DMS79 (cell line): ENCODE measurements at regions not wholly inside any gene's neighbourhood (a gene's known extent, or its start where the extent isn't known, plus 50 kb on each side); places are given as distances from the start of the nearest gene placed in this dataset.
"Not testable (repeated sequence)": the region's sequence is repeated elsewhere in the genome, so short reads cannot be mapped to it uniquely, and the experiment has no call there.

ENCODE experiments used
- DNase-seq: peaks from one replicate; lab custom pipeline; 2025; lab: John Stamatoyannopoulos, UW

DNA sequence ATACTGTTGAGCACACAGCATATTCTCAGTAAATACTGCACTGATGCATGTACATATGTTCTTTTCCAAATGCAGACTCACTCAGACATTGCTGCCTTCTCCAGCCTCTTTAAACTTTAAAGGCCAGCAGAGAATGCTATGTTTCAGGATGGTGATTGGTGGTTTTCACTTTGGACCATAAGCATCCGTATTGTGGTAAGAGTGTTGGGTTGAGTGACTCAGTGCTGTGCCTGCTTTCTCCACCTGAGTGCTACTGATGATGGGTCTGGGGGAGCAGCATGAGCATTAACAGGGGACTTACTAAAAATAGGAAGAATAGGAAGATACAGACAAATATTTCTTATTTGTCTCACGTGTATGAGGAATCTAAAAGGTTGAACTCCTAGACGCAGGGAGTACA is 56.3 kb upstream of the ZNF92 start:
- no peak for DNase-seq

DNA sequence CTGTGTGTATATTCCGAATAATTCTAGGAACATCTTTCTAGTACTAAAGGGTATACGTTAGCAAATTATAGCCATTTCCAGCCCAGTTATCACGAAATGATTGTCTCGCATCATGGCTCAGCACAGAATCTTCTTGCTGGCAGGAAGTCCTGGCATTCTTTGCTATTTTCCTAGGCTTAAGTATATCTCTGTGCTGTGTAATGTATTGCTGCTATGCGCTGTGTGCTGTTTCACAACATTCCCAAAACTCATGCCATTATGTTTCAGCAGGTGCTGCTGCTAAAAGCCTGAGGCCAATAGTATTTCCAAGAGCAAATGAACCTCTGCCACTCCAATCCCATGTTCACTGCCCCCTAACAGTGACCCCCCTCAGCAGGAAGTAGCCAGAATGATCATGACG is 62.9 kb upstream of the ZNF92 start:
- no peak for DNase-seq

DNA sequence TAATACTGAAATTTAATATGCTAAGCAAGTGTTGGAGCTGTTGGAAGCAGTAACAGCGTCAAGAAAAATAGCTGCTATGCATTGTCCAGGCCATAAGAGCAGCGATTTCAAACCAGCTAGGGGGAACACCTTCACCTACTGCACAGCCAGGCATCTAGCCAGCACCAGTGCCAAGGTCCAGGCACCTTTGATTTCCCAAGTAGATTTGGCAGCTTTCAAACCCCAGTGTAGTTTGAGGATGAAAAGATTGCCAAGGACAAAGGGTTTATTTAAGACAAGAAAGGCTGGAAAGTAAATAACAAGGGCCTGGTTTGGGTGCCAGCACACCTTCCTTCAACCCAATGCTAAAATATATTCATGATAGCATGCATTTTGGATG is 65.4 kb upstream of the ZNF92 start:
- no peak for DNase-seq

DNA sequence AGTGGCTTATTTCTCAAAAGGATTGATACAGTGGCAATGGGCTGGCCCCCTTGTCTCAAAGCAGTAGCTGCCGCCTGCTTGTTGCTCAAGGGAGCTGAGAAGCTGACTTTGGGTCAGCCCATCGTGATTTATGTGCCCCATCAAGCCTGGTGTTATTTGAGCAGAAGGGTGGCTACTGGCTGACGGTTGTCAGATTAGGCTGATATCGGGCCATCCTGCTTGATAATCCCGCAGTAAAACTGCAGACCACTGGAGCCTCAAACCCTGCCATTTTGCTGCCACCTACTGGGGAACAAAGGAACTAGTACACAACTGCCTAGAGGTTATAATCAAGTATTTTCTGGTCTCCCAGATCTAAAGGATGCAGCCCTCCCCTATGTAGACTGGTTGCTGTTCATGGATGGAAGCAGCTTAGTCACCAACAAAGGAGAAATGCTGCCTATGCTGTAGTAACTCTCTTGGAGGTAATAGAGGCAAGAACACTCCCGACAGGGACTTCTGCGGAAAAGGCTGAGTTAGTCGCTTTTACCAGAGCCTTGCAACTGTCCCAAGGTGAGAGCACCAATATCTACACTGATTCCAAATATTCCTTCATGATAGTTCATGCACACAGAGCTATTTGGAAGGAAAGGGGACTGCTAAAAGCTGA is 65.9 kb upstream of the ZNF92 start:
- peak; percentile 11 for DNase-seq

DNA sequence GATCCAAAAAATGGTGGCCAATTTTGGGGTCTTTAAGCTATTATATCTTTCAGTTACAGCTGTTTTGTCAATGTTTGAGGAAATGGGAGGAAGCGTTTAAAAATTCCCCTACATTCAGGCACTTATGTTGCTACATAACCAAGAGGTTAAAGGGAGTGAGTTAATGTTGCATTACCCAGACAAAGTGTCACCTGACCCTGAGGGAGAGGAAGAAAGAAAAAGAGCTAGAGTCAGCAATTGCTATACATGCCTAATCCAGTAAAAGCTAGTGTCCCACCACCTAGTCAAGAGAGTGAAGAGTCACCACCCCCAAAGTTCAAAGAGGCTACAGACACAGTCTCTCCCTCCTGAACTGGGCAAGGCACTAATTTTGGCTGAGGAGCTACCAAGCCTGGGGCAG is 69.5 kb upstream of the ZNF92 start:
- no peak for DNase-seq

DNA sequence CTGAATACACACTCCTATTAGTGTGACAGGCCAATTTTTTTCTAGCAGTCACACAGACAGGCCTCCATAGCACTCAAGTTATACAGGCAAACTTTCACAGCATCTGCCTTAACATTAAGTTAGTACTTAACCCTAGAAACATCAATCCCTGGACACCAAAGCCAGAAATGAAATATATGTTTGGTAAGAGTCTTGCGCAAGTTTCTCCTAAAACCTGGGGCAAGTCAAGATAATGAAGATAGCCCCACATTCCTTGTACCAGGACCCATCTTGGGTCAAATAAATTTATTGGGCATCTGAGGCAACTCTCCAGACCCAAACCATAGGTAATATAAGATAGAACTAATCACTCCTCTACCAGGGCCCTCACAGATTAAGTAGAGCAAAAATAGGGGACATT is 70.8 kb upstream of the ZNF92 start:
- no peak for DNase-seq

DNA sequence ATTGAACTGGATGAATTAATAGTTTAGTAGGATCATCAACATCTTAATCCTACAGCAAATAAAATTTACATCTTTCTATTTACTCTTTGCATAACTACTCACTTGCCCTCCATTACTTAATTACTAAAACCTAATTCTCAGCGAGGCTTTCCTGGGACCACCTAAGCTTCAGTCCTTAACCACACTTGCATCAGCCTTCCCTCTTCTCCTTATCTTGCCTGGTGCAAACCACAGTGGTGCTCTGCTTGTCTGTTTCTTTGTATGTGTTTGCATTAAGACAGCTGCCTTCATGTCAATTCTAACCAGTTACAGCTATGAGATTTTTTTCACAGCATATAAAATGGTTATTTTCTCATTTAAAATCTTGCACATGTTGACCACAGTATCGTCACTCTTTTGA is 72.6 kb upstream of the ZNF92 start:
- DNase-seq, result no peak

DNA sequence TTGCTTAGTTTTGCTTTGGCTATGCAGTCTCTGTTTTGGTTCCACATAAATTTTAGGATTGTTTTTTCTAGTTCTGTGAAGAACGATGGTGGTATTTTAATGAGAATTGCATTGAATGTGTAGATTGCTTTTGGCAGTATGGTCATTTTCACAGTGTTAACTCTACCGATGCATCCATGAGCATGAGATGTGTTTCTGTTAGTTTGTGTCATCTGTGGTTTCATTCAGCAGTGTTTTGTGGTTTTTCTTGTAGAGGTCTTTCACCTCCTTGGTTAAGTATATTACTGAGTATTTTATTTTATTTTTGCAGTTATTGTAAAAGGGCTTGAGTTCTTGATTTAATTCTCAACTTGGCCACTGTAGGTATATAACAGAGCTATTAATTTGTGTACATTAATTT is 78.2 kb upstream of the ZNF92 start:
- DNase-seq, result no peak

DNA sequence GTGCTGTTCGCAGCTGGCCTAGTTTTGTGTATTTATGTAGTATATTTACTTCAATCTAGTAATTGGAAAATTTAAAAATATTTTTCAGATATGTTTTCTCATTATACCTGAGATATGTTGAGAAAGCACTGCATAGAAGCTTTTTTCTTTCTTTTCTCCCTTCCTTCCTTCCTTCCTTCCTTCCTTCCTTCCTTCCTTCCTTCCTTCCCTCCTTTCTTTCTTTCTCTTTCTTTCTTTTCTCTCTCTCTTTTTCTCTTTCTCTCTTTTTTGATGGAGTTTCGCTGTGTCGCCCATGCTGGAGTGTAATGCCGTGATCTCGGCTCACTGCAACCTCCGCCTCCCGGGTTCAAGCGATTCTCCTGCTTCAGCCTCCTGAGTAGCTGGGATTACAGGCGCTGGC is 83.3 kb upstream of the ZNF92 start:
- not testable (repeated sequence) for DNase-seq

DNA sequence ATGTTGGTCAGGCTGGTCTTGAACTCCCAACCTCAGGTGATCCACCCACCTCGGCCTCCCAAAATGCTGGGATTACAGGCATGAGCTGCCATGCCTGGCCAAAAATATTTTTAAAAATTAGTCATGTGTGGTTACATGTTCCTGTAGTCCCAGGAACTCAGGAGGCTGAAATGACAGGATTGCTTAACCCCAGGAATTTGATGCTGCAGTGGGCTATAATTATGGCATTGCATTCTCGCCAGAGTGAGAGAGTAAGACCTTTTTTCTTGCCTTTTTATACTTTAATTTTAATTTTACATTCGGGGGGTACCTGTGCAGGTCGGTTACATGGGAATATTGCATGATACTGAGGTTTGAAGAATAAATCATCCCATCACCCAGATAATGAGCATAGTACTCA is 86.6 kb upstream of the ZNF92 start:
- DNase-seq, result no peak

DNA sequence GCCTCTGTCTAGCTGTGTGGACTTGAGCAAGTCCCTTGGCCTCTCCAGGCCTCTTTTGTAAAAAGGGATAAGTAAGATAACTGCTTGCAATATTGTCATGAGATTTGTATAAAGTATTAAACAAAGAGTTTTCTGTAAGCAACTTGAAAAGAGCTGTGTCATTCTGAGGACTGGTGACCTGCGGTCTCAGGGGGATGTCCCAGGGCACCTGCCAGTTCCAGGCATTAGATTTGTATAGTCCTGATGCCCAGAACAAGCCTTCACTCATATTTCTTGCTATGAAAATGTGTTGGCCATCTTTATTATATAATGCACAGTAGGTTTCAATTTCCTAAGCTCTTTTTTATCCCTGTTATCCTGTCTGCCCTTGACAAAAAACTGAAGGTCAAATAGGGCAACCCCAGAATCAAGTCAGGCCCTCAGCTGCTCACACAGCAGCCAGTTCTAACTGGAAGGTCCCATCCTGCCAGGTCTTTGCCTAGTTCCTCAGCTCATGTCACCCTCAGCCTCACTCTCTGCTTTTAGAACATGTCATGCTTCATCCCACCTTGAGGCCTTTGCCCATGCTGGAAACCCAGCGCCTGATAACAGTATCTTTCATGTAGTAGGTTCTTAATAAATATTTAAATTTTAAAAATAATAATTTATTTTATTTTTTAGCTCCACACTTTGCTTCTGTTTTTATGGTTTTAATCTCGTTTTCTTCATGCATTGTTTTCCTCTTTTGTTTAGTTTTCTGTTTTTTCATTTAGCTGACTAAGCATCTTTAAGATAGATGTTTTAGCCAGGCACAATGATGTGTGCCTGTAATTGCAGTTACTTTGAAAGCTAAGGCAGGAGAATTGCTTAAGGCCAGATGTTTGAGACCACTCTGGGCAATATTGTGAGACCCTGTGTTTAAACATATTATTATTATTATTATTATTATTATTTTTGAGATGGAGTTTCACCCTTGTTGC is 87.5 kb upstream of the ZNF92 start:
- no peak for DNase-seq

DNA sequence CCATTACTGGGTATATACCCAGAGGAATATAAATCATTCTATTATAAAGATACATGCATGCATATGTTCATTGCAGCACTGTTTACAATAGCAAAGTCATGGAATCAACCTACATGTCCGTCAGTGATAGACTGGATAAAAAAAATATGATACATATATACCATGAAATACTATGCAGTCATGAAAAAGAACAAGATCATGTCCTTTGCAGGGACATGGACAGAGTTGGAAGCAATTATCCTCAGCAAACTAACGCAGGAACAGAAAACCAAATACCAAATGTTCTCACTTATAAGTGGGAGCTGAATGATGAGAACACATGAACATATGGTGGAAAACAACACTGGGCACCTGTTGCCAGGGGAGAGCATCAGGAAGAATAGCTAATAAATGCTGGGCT is 88.4 kb upstream of the ZNF92 start:
- not testable (repeated sequence) for DNase-seq

DNA sequence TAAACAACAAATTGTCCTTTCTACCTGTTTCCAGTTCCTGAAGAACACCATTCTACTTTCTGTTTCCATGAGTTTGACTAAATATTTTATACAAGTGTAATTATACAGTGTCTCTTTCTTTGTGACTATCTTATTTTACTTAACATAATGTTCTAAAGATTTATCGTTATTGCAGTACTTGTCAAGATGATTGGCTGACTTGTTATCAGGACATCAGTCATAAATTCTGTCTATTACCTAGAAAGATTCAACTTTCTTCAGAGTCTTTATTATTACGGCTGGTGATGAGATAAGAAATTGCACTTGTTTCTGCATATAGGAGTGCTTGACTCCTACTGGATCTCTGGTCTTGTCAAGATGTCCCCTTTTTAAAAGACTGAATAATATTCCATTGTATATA is 93.9 kb upstream of the ZNF92 start:
- DNase-seq, result no peak

DNA sequence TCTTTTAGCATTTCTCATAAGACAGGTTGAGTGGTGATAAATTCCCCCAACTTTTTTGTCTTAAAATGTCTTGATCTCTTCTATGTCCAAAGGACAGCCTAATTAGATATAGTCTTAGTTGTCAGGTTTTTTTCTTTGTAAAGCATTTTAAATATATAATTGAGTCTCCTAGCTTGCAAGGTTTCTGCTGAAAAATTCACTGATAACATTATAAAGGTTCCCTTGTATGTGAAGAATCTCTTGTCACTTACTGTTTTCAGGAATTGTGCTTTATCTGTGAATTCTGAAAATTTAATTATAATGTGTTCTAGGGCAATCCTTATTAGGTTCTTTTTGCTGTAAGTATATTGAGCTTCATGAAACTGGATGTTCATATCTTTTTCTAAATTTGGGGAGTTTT is 96.8 kb upstream of the ZNF92 start:
- DNase-seq, result no peak

DNA sequence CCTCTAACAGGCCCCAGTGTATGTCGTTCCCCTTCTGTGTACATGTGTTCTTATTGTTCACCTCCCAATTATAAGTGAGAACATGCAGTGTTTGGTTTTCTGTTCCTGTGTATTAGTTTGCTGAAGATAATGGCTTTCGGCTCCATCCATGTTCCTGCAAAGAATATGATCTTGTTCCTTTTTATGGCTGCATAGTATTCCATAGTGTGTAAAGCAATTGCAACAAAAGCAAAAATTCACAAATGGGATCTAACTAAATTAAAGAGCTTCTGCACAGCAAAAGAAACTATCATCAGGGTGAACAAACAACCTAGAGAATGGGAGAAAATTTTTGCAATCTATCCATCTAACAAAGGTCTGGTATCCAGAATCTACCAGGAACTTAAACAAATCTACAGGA is 102.2 kb upstream of the ZNF92 start:
- not testable (repeated sequence) for DNase-seq

DNA sequence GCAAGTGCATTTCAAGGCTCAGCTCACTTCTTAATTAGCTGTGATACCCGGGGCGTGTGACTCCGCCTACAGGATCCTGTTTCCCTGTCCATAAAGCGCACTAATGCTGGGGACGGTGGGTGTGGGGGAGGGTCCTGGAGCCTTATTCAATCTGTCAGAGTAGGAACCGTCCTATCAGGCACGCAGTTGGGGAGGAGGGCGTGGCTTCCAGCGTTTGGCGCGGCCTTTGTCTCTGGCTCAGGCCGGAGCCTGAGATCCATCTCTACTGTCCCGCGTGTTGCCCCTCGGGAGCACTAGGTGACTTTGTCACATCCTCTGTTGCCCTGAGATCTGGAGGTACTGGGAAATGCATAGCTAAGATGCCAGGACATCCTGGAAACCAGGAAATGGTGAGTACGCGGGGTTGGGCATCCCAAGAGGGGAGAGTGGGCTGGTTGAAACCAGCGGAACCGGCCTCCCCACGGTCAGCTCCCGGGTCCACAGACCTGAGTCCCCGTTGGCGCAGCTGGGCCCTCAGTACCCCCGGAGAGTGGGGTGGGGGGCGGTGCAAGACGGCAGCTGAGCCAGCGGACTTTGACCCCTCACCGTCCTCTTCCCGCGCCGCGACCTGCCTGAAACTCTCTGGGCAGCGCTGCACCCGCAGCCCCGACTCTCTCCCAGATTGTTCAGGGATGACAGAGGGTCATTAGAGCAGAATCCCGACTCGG is 104.4 kb upstream of the ZNF92 start:
- DNase-seq, result peak; percentile 89

DNA sequence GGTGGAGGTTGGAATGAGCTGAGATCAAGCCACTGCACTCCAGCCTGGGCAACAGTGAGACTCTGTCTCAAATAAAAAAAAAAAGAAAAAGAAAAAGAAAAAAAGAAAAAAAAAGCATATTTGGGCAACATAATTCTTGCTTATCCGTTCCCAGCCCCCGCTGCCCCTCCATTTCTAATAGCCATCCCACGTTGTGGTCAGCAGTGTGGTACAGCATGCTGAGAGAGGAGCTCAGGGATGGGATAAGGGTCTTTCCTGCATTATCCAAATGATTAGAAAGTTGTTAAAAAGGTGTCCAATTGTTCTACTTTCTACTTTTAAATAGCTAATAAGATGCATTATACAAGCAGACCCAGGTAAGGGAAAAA is 104.9 kb upstream of the ZNF92 start:
- DNase-seq, result no peak

DNA sequence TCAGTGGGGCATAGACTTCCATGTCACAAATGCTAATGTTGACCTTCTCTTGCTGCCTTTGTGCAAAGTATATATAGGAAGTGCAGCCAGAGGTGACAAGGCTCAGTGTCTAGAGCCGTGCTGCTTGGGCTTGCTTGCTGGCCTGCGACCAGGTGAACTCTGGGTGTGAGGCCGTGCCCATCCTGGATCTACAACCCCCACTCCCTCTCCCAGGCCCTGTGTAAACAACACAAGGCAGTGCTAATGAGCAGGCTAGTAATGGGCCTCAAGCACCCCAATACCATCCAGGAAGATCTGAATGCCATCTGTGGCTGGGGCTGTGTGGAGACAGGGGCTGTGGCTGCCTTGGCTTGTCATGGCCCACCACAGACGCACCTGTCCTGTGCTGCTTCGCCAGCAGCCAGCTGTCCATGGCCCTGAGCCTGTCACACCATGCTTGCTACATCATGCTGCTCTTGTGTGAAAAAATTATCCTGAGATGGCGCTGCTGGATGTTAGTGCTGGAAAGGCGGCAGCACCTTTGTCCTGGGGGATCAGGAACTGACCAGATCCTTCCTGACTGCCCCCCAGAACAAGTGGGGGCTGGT is 107.6 kb upstream of the ZNF92 start:
- DNase-seq, result no peak

DNA sequence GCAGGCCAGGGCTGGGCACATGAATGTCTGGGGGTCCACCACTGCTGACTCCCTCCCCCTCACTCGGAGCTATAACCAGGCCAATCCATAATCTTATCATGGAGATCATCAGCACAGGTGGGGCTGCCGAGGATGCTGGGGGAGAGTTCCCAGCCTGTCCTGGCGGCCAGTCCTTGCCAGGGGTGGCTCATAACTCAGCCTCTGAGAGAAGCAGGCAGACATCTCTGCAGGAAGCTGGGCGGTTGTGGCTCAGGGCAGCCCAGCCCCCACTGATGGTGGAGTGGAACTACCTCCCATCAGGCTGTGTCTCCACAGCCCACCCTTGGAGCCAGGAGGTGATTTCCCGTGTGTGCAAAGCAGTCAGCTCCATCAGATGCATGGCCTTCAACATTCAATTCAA is 109.4 kb upstream of the ZNF92 start:
- no peak for DNase-seq

DNA sequence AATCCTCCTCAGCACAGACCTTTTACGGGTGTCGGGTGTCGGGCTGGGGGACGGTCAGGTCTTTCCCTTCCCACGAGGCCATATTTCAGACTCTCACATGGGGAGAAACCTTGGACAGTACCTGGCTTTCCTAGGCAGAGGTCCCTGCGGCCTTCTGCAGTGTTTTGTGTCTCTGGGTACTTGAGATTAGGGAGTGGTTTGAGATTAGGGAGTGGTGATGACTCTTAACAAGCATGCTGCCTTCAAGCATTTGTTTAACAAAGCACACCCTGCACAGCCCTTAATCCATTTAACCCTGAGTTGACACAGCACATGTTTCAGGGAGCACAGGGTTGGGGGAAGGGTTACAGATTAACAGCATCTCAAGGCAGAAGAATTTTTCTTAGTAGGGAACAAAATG is 113.0 kb upstream of the ZNF92 start:
- DNase-seq, result not testable (repeated sequence)

DNA sequence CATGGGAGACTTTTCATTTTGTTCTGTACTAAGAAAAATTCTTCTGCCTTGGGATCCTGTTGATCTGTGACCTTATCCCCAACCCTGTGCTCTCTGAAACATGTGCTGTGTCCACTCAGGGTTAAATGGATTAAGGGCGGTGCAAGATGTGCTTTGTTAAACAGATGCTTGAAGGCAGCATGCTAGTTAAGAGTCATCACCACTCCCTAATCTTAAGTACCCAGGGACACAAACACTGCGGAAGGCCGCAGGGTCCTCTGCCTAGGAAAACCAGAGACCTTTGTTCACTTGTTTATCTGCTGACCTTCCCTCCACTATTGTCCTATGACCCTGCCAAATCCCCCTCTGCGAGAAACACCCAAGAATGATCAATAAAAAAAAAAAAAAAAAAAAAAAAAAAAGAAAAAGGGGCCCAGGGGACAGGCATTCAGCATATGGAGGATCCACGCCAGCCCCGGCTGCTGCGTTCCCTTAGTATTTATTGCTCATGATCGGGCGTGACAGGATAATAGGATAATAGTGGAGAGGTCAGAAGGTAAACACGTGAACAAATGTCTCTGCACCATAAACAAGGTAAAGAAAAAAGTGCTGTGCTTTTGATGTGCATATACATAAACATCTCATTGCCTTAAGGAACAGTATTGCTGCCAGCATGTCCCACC is 113.7 kb upstream of the ZNF92 start:
- DNase-seq, result not testable (repeated sequence)

DNA sequence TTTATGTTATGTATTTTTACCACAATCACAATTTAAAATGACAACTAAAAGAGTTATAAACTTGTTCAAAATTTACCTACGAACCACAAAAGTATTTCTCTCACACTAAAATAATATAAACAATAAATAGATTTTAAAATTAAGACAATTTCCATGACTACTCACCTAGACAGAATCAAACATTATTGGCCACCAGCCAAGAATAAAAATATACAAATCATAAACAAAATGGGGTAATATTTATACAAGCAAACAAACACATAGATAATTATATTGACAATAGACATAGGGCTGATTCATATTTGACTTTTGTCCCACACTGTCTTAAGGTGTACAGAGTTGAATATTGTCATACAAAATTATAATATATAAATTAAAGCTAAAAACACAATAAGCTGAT is 119.6 kb upstream of the ZNF92 start:
- no peak for DNase-seq
